CD4-positive, alpha-beta T cell treated with Interleukin-15 for 1 hour (primary cell): ENCODE measurements at regions not wholly inside any gene's neighbourhood (a gene's known extent, or its start where the extent isn't known, plus 50 kb on each side); places are given as distances from the start of the nearest gene placed in this dataset.

ENCODE experiments used
- DNase-seq: peaks from one replicate; pipeline ENCODE4 v3.0.0-alpha.2; 2020

DNA sequence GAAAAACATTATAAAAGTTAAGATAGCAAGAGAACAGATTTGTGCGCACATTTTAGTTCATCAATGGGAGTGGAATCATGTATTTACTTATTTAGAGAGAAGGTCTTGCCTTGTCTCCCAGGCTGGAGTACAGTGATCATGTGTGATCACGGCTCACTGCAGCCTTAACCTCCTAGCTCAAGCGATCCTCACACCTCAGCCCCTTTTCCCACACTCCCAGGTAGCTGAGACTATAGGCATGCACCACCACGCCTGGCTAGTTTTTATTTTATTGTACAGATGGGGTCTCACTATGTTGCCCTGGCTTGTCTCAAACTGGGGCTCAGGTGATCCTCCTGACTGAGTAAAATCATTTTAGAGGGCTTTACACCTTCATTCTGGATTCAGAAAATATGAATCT is 72.3 kb upstream of the ADGRF1 start:
- no peak for DNase-seq

DNA sequence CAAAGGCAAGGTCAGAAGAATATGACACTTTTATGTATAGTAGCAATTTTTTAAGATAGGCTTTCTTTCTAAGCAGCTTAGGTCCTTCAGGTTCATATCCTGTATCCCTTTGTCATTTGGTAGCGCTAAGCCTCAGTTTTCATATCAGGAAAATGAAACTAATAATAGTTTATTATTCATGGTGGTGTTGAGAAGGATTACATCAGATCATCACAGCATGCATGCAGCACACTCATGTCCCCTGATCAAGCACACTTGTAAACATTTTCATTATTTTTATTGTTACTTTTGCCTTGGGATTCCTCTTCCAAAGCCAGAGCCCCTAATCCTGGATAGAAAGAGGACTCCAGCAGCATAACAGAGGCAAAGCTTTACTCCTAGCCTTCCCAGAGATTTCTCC is 70.2 kb upstream of the ADGRF1 start:
- no peak for DNase-seq

DNA sequence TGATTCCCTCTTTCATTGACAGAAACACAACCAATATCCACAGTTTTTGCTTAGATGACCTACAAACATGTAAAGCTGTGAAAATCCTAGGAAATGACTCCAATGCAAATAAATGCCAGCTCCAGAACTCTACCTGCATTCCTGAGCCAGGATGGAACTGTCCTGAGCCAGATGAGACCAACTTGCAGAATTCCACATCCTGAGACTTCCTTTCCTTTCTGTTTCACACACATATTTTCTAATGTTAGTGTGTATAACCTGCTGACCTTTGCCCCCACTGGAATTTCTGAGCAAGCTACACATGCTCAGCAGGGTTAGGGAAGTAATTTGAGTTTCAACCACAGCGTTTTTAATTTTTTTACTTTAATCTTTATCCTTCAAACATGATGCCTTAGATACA is 69.6 kb upstream of the ADGRF1 start:
- no peak for DNase-seq

DNA sequence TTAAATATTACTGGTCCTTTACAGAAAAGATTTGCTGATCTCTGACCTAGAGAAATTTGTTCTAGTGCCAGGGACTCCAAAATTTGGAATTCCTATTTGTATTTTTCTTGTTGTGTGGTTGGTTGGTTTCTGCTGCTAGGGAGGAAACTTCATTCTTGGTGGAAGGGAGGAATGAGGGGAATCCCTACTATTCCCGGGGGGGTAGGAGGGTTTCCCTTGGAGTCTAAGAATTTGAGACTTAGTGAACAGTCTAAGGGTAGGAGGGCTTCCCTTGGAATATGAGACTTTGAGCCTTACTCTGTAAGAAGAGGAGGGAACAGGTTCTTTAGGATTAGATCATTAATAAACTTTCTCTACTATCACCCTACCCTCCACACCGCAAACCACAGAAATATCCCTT is 67.1 kb upstream of the ADGRF1 start:
- DNase-seq, result no peak

DNA sequence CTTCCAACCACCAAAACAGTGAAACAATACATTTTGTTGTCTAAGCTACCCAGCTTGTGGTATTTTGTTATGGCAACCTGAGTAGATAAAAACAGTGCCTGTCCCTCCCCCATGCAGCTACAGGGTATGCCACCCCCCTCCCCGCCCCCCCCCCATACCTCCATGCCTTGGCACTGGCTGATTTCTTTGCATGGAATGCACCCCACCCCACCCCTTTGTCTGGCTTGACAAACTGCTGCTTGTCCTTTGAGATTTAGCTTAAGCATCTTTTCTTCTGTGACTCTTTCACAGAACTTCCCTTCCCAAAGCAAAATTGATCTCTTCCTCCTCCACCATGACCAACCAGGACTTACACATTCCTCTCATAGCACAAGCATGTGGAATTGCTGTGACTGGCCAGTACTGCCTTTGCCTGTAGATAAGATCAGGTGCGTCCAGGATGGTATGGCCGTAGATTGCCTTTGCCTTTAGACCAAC is 64.6 kb upstream of the ADGRF1 start:
- no peak for DNase-seq

DNA sequence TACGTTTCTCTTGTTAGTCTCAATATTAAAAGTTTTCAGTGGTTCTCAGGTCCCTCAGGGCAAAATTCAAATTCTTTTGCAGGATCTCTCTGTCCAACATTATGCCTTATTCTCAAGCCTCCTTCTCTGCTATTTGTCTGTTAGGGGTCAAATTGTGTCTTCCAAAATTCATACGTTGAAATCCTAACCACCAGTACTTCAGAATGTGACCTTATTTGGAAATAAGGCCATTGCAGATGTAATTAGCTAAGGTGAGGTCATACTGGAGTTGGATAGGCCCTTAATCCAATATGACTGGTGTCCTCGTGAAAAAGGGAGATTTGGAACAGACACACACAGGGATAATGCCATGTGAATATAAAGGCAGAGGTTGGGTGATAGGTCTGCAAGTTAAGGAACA is 64.1 kb upstream of the ADGRF1 start:
- no peak for DNase-seq

DNA sequence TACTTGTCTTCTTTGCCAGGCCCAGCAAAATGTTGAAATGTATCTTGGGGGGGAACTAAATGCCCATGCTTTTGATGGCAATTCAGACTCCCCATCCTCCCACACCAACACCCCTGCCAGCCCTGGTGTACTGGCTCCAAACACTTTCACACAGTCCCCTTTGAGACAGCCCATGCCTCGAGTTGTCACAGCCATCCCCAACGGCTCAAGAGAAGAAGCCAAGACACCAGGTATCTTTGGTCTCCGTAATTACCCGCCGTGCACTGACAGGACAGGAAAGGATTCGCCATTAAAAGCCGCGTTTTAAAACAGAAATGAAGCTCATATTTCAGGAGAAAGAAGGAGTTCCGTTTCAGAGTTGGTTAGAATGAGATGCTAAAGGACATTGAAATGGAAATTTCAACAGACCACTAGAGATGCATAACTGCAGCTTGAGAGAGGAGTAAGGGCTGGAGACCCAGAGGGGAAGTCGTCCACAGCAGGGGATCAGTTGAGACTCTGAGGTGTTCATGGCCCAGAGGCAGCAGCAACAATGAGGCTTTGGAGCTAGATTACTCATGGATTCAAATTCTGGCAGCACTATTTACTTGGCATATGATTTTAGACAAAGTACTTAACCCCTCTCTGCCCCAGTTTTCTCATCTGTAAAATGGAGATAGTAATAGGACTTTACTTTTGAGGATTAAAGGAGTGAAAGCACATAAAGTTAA is 63.5 kb upstream of the ADGRF1 start:
- no peak for DNase-seq

DNA sequence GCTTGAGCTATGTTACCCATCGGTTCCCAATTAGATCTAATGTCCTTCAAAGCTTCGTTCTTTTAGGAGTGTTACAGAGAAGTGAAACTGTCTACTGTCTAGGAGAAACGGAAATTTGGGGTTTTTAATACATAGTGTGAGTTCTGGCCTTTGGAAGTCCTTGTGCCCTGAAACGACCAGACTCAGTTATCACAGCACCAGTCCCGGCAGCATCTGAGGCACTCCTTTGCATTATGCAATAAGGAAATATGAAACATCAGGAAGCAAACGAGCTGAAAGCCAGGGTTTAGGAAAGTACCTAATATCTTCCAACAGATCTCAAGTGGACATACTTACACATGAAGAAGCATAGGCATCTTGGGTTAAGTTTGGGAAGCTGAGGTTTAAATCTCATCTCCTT is 61.8 kb upstream of the ADGRF1 start:
- DNase-seq, result no peak

DNA sequence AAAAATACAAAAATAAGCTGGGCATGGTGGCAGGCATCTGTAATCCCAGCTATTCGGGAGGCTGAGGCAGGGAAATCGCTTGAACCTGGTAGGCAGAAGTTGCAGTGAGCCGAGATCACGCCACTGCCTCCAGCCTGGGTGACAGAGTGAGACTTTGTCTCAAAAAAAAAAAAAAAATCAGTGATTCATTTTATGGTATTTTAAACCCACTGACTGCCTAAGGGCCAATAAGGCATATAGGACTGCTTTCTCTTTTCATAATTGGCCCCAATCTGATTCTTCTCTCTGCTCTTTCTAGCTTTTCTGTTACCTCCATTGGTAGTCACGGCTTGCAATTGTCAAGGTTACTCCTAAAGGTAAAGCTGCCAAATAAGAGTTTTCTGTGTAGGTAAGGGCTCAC is 60.2 kb upstream of the ADGRF1 start:
- no peak for DNase-seq

DNA sequence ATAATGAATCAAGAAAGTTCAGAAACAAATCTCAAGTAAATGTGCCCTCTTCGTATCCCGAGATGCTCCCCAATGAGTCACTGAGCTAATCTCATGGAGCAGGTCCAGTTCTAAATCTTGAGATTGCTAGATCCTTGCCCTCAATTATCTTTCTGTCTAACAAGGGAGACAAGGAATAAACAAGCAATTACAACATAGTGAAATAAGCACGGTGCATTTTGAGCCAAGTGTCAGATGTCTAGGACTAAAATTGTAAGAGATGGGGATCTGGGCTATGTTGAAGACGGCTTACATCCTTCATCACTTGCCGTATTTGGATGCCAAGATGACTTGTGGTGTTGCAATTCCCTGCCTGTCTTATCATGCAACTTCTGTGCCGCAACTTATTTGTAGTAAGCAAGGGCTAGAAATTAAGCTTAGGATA is 56.5 kb upstream of the ADGRF1 start:
- no peak for DNase-seq

DNA sequence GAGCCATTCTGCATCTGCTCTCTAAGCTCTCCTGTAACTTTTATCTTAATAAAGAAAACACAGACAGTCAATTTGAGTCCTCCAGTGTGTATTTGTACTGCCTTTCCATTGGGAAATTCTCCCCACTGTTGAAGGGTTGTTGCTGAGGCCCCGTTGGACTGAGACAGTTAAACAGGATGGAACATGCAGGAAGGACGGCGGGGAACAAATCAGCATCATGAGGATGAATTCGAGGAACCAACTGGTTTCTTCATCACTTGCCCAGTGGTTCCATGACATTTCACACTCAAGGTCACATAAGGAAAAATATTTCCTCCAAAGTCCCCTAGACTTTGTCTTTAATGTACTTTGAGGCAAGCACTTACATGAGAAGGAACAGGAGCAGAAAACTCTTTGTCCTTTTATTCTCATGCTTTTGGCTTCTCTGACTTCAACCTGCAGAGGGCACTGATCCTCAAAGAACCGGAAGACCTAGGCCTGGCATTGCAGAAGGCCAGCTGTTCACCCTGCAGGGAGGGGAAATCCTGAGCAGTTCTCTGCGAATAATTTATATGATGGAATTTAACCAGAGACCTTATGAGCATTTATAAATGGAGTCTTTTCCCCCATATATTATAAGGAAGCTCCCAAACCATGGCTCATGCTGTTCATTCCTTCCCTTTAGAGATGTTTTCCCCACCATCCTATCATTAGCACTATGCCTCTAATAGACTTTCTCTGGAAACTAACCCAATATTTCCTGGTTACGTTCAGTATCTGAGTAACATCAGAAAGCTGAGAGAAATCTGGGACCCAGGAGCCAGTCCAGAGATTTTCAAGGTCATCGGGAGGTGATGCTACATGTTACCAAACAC is 55.2 kb upstream of the ADGRF1 start:
- DNase-seq, result peak; percentile 44

DNA sequence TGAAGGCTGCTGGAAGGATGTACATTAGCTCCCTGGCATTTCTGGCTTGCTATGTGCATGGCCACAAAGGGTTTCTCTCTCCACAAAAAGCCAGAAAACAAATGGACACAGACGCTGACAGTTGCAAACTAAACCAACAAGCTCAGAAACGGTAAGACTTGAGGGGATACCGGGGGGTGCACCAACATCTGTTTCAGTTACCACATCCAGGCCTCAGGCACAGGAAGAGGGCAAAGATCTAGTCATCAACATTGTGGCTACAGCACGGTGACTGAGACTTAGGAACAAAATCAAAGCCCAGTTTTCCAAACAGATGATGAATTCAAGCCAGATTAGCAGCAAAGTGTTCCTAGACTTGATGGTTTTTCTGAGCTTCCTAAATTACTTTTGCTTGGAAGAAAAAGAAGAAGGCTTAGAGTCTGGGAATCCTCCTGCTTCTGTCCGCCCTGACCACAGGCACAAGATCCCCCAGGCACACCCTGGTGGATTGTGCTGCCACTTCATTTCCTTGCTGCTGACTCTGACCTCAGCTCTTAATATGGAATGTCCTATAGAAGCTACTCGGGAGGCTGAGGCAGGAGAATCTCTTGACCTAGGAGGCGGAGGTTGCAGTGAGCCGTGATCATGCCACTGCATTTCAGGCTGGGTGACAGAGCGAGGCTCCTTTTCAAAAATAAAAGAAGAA is 54.2 kb upstream of the ADGRF1 start:
- no peak for DNase-seq

DNA sequence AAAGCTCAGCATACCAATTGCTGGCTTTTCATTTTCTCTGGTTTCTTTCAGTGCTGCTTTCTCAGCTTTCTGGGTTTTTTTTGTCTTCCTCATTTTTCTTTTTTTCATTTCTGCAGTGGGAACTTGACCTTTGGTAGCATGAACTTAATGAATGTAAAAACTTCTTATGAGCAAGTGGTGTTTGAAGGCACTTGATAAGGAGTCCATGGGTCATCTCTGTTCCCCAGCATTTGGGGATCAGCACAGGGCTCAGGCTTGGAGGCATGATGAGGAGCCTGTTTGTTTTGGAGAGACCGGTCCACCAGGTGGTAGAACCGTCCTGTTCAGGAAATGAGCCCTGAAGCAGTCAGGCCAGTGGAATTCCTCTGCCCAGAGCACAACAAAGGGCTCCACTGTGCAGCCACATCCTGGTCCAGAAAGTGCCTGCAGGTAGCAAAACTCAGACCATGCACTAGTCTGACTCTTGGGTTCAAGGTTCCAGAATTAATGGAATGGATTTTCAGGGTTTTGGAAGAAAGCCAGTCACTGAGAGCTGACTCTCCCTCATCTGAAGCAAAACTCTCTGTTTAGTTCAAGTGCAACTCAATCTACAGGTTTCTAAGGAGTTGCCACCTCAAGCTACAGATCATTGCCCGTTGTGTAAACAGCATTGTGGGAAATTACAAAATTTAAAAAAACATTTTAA is 52.3 kb upstream of the ADGRF1 start:
- no peak for DNase-seq

DNA sequence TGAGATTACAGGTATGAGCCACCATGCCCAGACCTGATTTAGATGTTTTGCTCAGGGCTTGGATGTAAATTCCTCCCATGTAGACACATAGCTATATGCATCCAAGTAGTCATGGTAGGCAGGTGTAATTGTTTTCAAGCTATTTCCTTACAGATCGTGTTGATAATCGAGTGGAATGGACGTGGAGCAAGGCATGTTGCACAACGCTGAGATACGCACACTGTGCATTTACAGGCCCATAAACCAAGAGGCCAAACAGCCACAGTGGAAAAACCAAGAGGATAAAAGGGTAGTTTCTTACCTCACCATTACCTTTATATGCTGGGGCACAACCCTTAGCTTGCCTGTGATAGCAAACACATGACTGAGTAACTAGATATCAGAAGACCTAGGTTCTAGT is 51.0 kb upstream of the ADGRF1 start:
- no peak for DNase-seq

DNA sequence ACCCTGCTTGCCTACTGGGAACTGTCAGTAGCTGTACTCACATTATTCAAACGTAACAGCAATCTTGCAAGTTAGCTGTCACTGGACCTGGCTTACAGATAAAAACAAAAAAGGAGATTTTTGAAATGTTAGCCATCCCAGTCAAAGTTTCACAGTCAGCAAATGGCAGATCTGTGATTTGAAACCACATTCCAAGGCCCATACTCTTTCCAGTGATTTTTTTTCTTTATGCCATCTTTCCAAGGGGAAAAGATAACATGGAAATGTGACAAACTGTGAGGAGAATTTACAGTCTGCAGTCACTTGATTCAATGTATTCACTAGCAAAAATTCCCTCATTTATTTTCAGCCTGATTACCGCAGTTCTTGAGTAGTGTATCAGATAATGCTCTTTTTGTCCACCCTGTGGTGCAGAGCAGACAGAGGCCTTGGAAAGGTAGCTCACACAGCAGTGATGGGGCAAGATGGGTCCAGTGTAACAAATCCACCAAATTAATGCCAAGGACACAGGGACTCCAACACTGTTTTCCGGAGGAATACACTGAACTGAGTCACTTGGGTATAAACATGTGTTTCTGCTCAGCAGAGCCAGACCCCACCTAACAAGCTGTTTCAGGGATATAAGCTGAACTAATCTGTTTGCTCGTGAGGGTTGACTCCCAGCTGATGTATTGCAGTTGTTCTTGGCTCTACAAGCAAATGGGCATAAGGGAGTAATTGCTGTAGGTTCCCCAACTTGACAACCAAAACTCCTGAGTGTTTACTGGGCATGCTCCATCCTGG is 49.9 kb upstream of the ADGRF1 start:
- no peak for DNase-seq
